Ascending aorta (tissue), 2 donors: ENCODE measurements at regions not wholly inside any gene's neighbourhood (a gene's known extent, or its start where the extent isn't known, plus 50 kb on each side); places are given as distances from the start of the nearest gene placed in this dataset.

Source experiments
- DNase-seq, 2 donors: peaks; one replicate each; pipeline ENCODE4 v3.0.0-alpha.2; 2019; ENCODE audit warnings: low spot score in 2 of 2
- H3K27ac ChIP-seq, 2 donors: fragments of 200-600 bp; sonication (generic); one replicate each; pipeline ENCODE4 v1.5.1; 2016 to 2017; ENCODE audit warnings: mild to moderate bottlenecking in 1 of 2
- H3K27me3 ChIP-seq: fragments of 200-600 bp; sonication (generic); one replicate; pipeline ENCODE4 v1.5.1; 2017
- H3K36me3 ChIP-seq, 2 donors: fragments of 200-600 bp; sonication (generic); one replicate each; pipeline ENCODE4 v1.5.1; 2016
- H3K4me1 ChIP-seq, 2 donors: fragments of 200-600 bp; sonication (generic); one replicate each; pipeline ENCODE4 v1.5.1; 2016 to 2017; ENCODE audit warnings: mild to moderate bottlenecking in 1 of 2
- H3K4me3 ChIP-seq, 2 donors: fragments of 200-600 bp; sonication (generic); one replicate each; pipeline ENCODE4 v1.5.1; 2016 to 2017; ENCODE audit warnings: mild to moderate bottlenecking in 1 of 2
- H3K9me3 ChIP-seq, 2 donors: fragments of 200-600 bp; sonication (generic); one replicate each; pipeline ENCODE4 v1.5.1; 2016
- CTCF ChIP-seq, 3 experiments: fragments of 200-600 bp in 2 of 3; fragments of 450-650 bp in 1 of 3; sonication (generic) in 2 of 3; IDR thresholded peaks; one replicate each; pipeline ENCODE4 v1.5.1; 2016 to 2019; ENCODE audit warnings: antibody characterized with exemption in 3 of 3, mild to moderate bottlenecking in 1 of 3, moderate library complexity in 1 of 3
- intact Hi-C: fragments of 100-400 bp; cut with DNase I; formaldehyde crosslinking; loops from one replicate; pipeline ENCODE4 v1.15.1; 2023

GRCh38 chr11:80698637-80699036 is 1257.8 kb upstream of the TENM4 start:
- Histone ChIP-seq H3K4me1 (no peaks in the 10 kb centered on the region), H3K27me3 (no peaks in the 10 kb centered on the region), H3K9me3 (no peaks in the 10 kb centered on the region), H3K36me3 (no peaks in the 10 kb centered on the region), H3K27ac (no peak overlapping the region), H3K4me3 (no peak overlapping the region)
- intact Hi-C loops: no loop called here
- TF ChIP-seq CTCF (IDR thresholded peaks at IDR 0.05): no peak
- no peak for DNase-seq

- Histone ChIP-seq H3K36me3 (no peaks in the 10 kb centered on the region), H3K27ac (no peak overlapping the region), H3K4me3 (no peak overlapping the region), H3K9me3 (no peaks in the 10 kb centered on the region), H3K4me1 (no peaks in the 10 kb centered on the region), H3K27me3 (no peaks in the 10 kb centered on the region)
- DNase-seq: no peak
- intact Hi-C loops: no loop called here
- TF ChIP-seq CTCF (IDR thresholded peaks at IDR 0.05): no peak
Observed at GRCh38 chr11:80694385-80694784, 1253.6 kb upstream of the TENM4 start.

- H3K9me3 ChIP-seq: no peaks in the 10 kb centered on the region
- no peak overlapping the region for H3K27ac ChIP-seq
- DNase-seq: no peak
- TF ChIP-seq CTCF (IDR thresholded peaks at IDR 0.05): no peak
- H3K36me3 ChIP-seq: no peaks in the 10 kb centered on the region
- H3K27me3 ChIP-seq: no peaks in the 10 kb centered on the region
- no peak overlapping the region for H3K4me3 ChIP-seq
- intact Hi-C loops: no loop called here
- H3K4me1 ChIP-seq: no peaks in the 10 kb centered on the region
Observed at GRCh38 chr11:80687941-80688340, 1247.1 kb upstream of the TENM4 start.

- no peak for TF ChIP-seq CTCF (IDR thresholded peaks at IDR 0.05)
- Histone ChIP-seq H3K36me3 (no peaks in the 10 kb centered on the region), H3K4me1 (no peaks in the 10 kb centered on the region), H3K27ac (no peak overlapping the region), H3K9me3 (no peaks in the 10 kb centered on the region), H3K4me3 (no peak overlapping the region), H3K27me3 (no peaks in the 10 kb centered on the region)
- intact Hi-C loops: no loop called here
- DNase-seq: no peak
Observed at GRCh38 chr11:80686889-80687288, 1246.1 kb upstream of the TENM4 start.

GRCh38 chr11:80673566-80673965 is 1232.7 kb upstream of the TENM4 start:
- Histone ChIP-seq H3K36me3 (no peaks in the 10 kb centered on the region), H3K27ac (no peak overlapping the region), H3K27me3 (no peaks in the 10 kb centered on the region), H3K4me3 (no peak overlapping the region), H3K4me1 (no peaks in the 10 kb centered on the region), H3K9me3 (no peaks in the 10 kb centered on the region)
- no peak for DNase-seq
- intact Hi-C loops: no loop called here
- TF ChIP-seq CTCF (IDR thresholded peaks at IDR 0.05): no peak

- no peak overlapping the region for H3K27ac ChIP-seq
- no peaks in the 10 kb centered on the region for H3K27me3 ChIP-seq
- no peaks in the 10 kb centered on the region for H3K36me3 ChIP-seq
- no peak overlapping the region for H3K4me3 ChIP-seq
- no peaks in the 10 kb centered on the region for H3K9me3 ChIP-seq
- TF ChIP-seq CTCF (IDR thresholded peaks at IDR 0.05): no peak
- intact Hi-C loops: no loop called here
- H3K4me1 ChIP-seq: no peaks in the 10 kb centered on the region
- no peak for DNase-seq
Observed at GRCh38 chr11:80669620-80670019, 1228.8 kb upstream of the TENM4 start.
